ENCODE measurements at regions not wholly inside any gene's neighbourhood (a gene's known extent, or its start where the extent isn't known, plus 50 kb on each side); places are given as distances from the start of the nearest gene placed in this dataset.

- ATAC-seq (ENCODE audit: insufficient number of reproducible peaks, low FRiP score, low read depth): no peak
- Histone ChIP-seq H3K4me1 (ENCODE audit: control insufficient read depth in 1 of 2, low read depth in 2 of 2) (peaks cover 0 to 11% of the 10 kb centered on the region in 2 donors), H3K27ac (no peak overlapping the region), H3K36me3 (no peaks in the 10 kb centered on the region), H3K9me3 (no peaks in the 10 kb centered on the region), H3K27me3 (replicated peaks; ENCODE audit: insufficient read depth) (no peaks in the 10 kb centered on the region), H3K4me3 (no peak overlapping the region)
- TF ChIP-seq CTCF (IDR thresholded peaks at IDR 0.05): no peak
- DNase-seq (ENCODE audit: low spot score): no peak
Measured at GRCh38 chr1:194052514-194053338, 866.3 kb upstream of the B3GALT2 start.

DNA sequence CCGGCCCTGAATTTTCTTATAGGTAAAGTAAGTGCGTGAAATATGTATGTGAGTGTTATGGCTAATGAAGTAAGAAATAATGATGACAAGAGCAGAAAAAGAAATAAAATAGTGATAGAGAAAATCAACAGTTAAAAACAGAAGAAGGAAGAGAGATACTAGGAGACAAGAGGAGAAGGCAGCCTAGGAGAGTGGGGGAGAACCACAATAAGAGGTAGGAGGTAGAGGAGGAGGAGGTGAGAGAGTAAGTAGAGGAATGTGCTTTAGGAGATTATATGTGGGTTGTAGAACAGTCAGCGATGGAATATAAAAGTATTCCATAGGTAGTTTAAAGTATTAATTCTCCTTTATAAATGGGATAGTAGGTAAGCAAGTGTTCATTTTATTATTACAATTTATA, 861.5 kb upstream of the B3GALT2 start:
- Histone ChIP-seq H3K36me3 (no peaks in the 10 kb centered on the region), H3K4me1 (ENCODE audit: control insufficient read depth in 1 of 2, low read depth in 2 of 2) (no peaks in the 10 kb centered on the region), H3K27ac (no peak overlapping the region), H3K27me3 (replicated peaks; ENCODE audit: insufficient read depth) (no peaks in the 10 kb centered on the region), H3K9me3 (no peaks in the 10 kb centered on the region), H3K4me3 (no peak overlapping the region)
- no peak for TF ChIP-seq CTCF (IDR thresholded peaks at IDR 0.05)
- ATAC-seq (ENCODE audit: insufficient number of reproducible peaks, low FRiP score, low read depth) (no peak), DNase-seq (ENCODE audit: low spot score) (no peak)

- H3K27me3 ChIP-seq (replicated peaks; ENCODE audit: insufficient read depth): no peaks in the 10 kb centered on the region
- ATAC-seq (ENCODE audit: insufficient number of reproducible peaks, low FRiP score, low read depth) (no peak), DNase-seq (ENCODE audit: low spot score) (no peak)
- no peak for TF ChIP-seq CTCF (IDR thresholded peaks at IDR 0.05)
- no peaks in the 10 kb centered on the region for H3K9me3 ChIP-seq
- no peak overlapping the region for H3K27ac ChIP-seq
- no peaks in the 10 kb centered on the region for H3K4me1 ChIP-seq (ENCODE audit: control insufficient read depth in 1 of 2, low read depth in 2 of 2)
- no peak overlapping the region for H3K4me3 ChIP-seq
- H3K36me3 ChIP-seq: no peaks in the 10 kb centered on the region
Measured at GRCh38 chr1:194047206-194047605, 860.8 kb upstream of the B3GALT2 start.

DNA sequence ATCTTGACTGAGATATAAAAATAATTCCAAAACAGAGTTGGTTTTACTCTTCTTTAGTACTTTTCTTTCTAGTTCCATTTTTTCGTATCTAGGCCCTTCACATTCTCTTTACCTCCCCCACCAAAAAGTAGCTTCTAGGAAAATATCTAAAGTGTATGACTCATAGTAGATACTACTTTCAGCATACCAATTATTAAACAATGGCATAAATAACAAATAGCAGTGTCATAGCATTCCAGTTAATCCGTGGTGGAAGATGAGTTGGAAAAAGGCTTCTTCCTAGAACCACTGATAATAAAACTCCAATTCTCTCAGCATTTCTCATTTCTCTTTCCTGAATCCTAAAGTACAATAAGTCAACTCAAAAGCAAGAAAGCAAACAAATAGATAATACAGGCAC, 859.0 kb upstream of the B3GALT2 start:
- no peaks in the 10 kb centered on the region for H3K27me3 ChIP-seq (replicated peaks; ENCODE audit: insufficient read depth)
- H3K4me1 ChIP-seq (ENCODE audit: control insufficient read depth in 1 of 2, low read depth in 2 of 2): no peaks in the 10 kb centered on the region
- no peaks in the 10 kb centered on the region for H3K36me3 ChIP-seq
- H3K9me3 ChIP-seq: no peaks in the 10 kb centered on the region
- no peak for ATAC-seq (ENCODE audit: insufficient number of reproducible peaks, low FRiP score, low read depth)
- H3K27ac ChIP-seq: no peak overlapping the region
- no peak for TF ChIP-seq CTCF (IDR thresholded peaks at IDR 0.05)
- H3K4me3 ChIP-seq: no peak overlapping the region
- DNase-seq (ENCODE audit: low spot score): no peak

DNA sequence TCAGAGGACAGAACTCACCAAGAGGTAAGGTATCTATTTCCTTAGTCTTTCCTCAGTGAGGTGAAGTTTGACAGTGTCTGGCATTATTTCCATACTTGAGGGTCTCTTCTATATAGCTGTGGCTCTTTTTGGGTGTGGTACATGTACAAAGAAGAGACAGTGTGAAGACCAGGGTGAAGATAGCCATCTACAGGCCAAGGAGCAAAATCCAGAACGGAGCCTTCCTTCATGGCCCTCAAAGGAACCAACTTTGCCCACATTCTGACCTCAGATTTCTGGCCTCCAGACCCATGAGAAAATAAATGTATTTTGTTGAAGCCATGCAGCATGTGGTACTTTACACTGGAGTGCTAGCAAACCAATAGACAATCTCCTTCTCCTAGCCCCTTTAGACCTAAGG, 858.5 kb upstream of the B3GALT2 start:
- ATAC-seq (ENCODE audit: insufficient number of reproducible peaks, low FRiP score, low read depth): no peak
- Histone ChIP-seq H3K9me3 (no peaks in the 10 kb centered on the region), H3K27ac (no peak overlapping the region), H3K36me3 (no peaks in the 10 kb centered on the region), H3K27me3 (replicated peaks; ENCODE audit: insufficient read depth) (no peaks in the 10 kb centered on the region), H3K4me3 (no peak overlapping the region), H3K4me1 (ENCODE audit: control insufficient read depth in 1 of 2, low read depth in 2 of 2) (no peaks in the 10 kb centered on the region)
- TF ChIP-seq CTCF (IDR thresholded peaks at IDR 0.05): no peak
- DNase-seq (ENCODE audit: low spot score): no peak
